NCI-H2196 (cell line): ENCODE measurements at regions not wholly inside any gene's neighbourhood (a gene's known extent, or its start where the extent isn't known, plus 50 kb on each side); places are given as distances from the start of the nearest gene placed in this dataset.

Experiments
- DNase-seq: peaks from one replicate; lab custom pipeline; 2025; ENCODE audit not compliant: unreplicated experiment; lab: John Stamatoyannopoulos, UW

DNA sequence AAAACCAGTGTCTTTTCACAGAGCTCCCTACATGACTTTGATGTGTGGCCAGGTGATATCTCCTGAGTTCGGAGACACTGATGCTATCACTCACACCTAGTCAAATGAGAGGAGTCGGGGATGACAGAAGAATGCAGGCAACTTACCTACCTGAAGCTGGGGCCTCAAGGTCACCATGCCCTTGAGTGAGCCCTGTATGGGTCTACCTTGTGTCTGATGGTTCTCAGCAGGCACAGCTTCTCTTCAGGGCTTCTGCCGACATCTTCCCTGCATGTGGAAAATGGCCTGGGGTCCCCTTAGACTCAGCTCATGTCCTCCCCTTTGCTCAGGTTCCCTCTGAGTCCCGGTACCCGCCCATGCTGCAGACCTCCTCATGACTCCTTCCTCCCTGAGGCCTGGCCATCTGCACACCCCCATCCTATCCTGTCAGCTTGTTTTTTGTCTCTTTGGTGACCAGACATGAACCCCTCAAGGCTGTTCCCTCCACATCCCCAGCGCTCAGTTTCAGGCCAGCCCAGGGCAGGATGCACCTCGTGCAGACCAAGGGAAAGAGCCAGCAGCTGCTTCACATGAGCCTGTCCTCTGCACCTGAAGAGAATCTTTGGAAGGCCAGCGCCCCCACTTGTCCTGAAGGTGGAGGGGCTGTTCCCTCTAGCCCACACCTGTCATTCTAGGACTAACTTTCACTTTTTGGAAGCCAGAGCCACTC lies 74.6 kb upstream of the GDF10 start:
- DNase-seq, result no peak

DNA sequence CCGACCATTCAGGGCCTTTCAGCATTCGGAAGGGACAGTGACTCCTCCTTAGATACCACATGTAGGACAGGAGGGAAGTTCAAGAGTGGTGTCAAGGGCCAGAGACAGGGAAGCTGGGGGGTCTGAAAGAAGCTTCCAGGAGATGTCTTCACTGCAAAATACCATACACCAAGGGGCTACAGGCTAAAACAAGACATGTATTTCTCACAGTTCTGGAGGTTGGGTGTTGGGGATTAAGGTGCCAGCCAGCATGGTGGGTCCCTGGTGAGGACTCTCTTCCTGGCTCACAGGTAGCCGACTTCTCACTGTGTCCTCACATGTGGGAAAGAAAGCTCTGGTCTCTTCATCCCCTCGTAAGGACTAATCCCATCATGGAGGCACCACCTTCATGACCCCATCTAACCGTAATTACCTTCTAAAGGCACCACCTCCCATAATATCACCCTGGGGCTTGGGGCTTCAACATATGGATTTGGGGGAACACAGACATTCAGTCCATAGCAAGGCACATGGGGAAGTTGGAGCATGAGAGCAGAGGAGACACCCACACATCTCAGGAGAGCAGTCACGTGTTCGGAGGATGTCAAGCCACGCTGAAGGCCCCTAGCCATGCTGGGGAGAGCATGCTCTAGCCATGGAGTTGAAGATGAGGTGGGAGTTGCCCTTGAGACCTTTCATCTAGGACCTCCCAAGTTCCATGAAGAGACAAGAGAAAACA lies 73.9 kb upstream of the GDF10 start:
- no peak for DNase-seq

DNA sequence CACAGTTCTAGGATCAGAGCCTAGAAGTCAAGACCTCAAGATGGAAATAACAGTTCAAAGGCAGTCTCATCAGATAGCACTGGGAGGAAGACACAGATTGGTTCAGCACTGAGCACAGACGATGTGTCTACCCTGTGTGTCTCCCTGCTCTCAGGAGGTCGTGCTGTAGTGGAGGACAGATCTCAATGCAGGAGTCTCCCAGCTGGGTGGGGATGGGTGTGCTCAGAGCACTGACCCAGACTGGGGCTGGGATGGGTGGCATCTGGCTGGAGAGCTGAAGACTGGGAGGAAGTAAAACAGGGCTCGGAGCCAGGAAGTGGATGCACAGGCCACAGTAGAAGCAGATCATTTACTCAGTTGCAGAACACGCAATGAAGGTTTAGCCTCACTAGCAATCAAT lies 69.5 kb upstream of the GDF10 start:
- no peak for DNase-seq

DNA sequence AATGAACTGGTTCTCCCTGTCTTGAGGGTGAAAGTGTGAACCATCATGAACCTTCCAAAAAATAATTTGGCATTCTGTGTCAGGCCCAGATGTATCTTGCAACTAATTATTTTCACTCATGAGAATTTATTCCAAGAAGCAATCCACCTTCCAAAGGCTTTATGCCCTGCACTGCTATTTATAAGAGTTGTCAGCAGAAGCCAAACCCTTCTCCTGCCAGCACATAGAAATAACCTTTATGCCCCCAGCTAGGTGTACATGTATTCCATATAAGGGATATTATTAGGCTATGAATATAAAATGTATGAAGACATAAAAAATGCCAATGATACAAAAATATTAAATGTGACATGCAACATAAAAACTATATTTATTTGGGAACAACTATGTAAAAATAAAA lies 69.0 kb upstream of the GDF10 start:
- DNase-seq, result no peak

DNA sequence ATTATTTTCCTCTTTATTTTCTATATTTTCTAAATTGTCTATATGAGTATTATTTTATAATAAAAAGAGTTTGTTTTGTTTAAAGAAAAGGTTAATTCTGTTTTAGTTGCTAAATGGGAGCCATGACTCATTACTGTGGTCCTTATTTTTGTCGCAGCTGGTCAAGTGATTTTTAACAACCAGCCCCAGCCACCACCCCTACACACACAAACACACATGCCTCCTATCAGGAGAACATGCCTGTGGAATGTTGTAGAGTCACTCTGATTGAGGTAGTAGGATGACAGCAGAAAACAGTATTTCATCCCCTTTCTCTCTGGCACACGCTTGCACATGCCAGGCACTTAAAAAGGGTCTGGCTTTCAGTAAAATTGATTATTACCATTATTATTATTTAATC lies 68.6 kb upstream of the GDF10 start:
- no peak for DNase-seq

DNA sequence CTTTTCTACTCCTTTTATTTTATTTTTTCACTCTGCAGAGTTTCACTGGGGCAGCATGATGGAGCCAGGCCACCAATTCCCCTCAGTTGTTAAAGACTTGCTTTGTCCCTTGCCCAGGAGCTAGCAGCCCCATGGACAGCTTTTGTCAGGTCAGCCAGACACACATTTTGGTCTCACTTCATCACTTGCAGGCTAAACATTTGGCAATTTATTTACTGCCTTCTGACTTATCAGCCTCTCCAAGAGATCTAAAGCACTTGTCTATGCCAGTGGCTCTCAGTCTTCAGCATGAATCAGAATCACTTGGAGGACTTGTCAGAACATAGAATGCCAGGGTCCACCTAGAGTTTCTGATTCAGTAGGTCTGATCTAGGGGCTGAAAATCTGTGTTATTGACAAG lies 66.4 kb upstream of the GDF10 start:
- DNase-seq, result no peak

DNA sequence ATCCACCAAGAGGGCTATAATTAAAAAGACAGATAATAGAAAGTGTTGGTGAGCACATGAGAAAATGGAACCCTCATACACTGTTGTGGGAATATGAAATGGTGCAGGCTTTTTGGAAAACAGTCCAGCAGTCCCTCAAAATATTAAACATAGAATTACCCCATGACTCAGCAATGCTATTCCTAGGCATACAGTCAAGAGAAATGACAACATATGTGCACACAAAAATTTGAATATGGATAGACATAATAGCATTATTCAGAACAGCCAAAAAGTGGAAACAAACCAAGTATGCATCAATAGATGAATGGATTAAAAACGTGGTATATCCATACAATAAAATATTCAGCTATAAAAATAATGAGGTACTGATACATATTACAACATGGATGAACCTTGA lies 64.5 kb upstream of the GDF10 start:
- DNase-seq, result no peak

DNA sequence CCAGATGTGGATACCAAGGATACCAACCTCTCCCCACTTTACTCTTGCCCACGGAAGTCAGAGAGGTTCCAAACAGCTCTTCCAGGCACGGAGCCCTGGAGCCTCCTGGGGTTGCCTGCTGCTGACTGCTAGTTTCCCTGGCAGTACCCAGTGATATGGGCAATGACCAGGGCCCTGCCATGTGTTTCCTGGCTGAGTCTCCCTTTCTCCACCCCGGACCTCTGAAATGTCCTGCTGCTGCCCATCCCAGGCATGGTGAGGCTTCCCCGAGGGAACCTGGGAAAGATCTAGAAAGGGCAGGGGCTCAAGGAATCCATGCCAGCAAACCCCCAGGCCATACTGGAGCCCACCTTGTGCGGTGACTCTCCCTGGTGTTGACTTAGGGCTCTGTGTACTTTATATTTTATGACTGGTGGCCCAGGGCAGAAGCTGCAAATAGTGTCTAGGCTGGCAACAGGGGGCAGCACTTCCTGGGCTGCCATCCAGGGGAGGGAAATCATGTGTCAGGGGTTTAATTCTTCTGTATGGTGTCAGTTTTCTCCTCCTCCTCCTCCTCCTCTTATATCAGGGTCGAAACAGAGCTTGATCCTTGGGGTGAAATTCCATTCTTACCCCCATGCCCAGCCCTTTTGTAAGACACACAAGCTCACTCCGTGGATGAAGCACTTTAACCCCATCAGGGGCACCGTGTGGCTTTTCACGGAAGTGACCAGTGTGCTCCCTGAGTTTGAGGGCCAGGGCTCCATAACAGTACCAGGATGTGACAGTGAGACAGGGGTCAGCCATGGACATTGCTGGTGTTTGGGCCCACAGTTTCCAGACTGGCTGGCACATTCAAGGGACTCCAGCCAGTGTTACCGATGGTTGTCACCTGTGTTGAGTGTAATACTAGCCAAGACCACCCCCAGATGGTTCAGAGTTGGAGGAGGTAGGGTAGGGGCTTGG lies 62.4 kb upstream of the GDF10 start:
- DNase-seq, result no peak

DNA sequence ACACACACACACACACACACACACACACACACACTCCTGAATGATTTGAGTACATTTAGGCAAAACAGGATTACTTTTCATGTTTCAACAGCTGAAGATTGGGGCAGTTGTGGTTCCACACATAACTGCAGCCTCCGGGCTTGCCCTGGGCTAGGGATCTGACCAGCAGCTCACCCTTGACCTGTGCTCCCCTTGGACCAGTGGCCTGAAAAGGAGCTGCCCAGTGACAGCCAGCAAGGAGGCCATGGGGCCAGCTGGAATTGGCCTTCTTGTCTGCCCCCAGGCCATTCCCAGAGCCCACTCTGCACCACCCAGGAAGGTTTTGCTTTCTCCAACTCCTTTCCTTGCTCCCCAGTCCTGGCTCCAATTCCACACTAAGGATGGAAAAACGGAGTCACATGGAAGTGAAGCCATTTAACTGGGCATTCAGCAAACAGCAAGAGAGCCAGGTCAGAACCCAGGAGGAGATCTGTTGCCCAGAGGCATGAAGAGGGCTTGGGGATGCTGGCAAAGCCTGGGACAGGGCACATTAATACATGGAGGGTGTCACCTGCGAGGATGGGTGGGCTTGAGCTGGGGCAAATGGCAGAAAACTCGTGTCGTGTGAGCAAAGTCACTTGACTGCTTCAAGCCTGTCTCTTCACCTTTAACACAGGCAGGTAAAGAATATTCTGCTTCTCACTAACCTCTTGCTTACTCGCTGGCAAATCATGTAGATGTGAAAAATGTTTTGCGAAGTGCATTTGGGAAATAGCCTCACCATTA lies 61.5 kb upstream of the GDF10 start:
- no peak for DNase-seq

DNA sequence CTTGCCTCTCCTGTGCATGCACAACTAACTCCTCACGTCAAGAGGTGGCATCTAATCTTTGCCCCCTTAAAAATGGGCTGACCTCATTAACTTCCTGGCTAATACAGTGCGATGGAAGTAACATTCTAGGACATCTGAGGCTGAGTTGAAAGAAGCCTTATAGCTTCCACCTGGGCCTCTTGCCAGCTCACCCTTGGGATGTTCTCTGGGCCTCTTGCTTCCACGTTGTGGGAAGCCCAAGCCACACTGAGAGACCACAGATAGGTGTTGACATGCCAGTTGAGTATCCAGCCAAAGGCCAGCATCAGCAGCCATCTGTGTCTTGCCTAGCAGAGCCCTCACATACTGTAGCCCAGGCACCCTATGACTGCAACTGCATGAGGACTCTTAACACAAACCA lies 60.8 kb upstream of the GDF10 start:
- DNase-seq, result no peak

DNA sequence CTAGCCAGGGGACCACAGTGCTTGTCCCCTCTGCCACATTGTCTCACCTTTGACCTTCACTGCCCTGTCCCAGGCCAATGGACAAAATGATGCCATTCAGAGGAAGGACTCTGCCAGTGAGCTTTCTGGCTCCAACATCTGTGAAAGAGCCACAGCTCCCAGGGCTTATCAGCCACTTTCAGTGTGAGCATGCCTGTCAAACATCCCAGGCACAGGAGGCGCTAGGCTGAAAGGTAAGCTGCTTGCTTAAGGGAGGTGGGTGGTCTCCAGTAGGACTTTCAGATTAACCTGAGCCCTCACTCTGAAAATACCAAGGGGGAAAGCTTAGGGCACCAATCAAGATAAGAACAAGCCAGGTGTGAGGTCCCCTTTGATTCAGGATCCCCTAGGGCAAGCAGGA lies 59.8 kb upstream of the GDF10 start:
- DNase-seq, result no peak

DNA sequence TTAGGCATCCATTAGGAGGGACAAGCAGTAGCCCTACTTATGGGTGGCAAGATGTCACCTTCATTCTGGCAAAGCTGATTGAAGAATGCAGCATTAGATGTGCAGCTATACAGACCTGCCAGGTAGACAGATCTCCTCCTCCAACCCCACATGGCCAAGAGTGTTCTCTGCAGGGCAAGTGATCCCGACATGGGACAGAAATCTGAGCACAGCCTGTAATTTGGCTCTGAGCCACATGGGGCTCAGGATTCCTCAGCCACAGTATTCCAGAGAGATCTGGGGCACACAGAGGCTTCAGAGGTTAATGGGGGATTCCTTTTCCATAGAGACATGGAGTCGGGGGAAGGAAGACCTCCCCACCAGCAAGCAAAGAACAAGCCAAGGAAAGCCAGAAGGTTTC lies 58.7 kb upstream of the GDF10 start:
- DNase-seq, result no peak

DNA sequence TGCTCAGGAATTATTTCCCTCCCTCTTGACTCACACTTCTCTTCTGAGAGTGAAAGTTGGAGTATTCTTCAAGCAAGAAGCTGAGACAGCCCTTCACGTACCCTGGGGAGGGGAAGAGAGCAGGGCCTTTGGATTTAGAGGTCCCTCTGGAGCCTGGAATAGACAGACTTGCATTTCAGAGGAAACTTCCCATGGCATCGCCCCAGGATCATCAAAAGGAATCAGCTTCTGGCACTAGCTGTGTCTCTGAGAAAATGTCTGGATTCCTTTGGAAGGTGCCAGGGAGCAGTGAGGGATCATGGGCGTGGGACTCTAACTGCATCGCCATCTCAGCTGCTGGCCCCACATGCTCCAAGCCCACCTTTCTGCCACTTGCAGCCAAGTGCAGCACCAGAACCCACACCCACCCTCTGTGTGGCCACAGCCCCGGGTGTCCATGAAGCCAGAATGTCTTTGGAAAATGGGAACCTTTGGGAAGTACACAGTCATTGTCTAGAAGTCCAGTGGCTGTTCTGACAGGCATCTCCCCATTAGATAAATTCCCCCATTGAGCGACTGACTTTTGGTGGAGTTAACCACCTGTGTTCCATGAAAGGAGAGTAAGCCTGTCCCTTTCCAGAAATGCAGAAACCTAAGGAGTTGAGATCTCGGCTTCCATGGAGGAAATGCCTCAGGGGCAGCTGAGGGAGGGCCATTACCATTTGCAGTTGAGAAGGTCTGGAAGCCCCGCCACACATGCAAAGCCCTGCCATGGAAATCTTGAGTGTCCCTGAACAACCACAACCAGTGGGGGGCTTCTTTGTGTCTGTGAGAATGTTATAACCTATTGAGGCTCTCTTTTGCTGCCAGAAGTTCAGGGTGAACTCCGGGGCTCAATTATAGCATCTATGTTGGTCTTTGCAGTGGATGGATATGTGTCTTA lies 57.8 kb upstream of the GDF10 start:
- DNase-seq, result no peak

DNA sequence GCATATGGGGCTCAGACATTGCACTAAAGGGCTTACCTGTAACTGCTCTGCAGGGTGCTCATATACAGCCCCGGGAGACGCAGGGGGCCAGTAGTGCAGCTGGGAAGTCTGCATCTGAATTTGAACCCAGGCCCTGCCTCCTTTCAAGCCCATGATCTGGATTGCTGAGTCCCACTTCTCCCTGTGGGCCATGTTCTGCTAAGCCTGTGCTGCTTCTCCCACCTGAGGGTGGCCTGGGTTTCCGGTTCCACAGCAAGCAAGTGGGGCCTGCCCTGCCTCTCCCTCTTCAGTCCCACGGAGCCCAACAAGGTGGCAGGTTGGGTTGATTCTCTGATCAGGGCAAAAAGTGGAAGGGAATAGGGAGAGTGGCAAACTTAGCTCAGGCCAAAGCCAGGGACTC lies 56.6 kb upstream of the GDF10 start:
- DNase-seq, result no peak

DNA sequence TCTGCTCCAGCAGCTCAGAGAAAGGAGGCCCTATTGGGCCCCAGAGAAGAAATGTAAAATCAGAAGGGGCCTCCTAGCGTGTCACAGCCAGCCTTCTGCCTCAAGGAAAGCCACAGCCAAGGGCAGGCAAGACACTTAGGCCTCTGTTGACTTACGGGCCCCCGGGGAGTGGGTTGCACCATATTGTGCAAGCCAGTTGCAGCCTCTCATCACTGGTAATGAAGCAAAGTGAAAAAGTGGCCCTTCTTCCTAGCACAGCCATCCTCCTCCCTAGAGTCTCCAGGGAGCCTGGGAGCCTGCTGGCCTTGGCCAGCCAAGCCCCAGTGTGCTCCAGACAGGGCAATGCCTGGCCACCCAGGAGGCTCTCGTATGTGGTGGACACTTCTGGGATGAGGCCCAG lies 56.2 kb upstream of the GDF10 start:
- no peak for DNase-seq

DNA sequence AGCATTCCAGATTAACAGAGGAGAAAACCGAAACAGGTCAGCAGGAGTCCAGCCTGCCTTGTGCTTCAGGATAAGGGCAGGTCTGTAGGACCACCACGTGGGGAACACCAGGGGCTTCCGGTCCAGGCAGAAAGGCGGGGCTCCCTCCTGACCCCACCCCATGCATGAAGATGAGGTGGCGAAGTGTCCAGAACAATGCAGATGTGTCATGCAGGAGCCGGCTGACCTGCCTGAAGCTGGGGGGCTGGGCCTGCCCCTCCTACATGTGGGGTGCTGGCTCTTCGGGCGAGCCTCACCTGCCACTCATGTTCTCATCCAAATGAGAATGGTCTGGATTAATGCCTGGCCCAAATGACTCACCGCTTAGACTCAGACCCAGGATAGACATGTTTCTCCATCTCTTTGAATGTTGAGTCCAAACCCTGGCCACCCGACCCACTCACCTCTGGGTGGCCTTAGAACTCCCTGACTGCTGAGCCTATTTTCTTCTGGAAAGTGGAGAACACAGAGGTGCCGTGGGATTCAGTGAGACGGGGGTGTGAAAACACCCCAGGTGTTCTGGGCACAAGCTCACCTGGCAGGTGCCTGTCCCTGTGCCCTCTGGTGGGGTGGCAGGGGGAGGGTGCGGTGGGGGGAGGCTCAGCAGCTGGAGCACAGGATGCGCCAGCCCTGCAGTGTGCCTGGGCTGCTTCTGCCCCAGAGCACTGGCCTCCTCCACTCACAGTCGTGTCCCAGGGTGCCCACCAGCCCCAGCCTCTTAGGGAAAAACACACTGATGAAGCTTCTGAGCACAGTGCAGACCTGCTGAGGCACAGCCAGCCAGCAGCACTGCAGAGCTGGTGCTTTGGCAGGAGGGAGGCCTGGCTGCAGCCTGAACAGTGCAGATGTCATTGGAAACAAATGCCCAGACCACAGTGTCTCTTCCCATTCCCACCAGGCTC lies 55.2 kb upstream of the GDF10 start:
- DNase-seq, result no peak

DNA sequence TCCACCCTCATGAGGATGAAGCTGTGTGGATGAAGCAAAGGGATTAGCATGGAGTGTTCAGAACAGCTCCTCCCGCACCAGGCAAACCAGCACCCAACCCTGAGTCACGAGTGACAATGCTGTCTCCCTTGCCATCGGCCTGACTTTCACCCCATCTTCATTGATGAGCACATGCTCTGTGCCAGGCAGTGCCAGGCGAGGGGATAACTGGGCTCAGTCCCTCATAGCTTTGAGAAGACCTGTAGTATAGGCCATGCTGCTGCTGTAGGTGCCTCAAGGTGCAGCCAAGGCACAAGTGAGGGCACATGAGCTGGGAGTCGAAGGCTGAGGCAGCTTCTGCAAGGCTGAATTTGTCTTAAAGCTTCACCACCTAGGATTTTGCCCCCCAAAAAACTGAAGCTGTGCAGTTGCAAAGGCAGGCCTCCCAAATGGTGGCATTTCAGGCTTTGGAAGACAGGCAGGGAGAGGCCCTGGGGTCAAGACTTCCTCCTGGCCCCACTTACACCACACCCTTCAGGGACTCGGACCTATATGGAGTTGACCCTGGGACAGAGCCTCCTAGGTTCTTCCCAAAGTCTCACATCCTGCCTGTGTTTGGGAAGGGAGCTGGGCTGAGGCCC lies 54.2 kb upstream of the GDF10 start:
- no peak for DNase-seq

DNA sequence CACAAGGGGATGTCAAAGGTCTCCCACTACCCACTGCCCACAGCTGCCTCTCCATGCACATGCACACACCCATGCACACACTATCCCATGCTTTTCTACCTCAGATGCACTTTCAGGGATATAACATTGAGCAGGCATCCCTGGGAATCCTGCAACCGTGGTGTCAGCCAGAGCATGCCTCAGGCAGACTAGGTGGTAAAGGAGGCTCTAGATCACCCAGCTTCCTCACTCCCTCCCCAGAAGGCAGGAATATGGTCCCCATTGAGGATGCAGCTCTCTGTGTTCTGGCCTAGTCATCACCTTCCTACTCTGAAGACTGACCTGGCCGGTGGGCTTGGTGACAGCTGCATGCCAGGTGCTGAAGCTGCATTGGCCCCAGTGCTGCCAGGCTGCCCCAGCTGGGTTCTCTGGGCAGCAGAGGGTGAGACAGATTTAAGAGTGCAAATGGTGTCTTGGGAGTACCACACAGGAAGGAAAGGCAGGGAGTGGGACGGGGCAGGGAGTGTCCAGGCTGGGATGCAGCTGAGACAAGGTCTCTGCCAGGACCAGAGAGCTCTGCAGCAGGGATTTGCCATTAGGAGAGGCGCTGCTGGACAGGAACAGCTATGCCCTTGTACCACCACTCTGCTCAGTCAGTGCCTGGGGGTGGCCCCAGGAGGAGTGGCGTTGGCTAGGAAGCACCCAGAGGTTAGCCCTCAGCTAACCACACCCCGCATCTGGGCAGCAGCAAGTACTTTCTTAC lies 53.4 kb upstream of the GDF10 start:
- no peak for DNase-seq
